K562 (cell line): ENCODE measurements at regions not wholly inside any gene's neighbourhood (a gene's known extent, or its start where the extent isn't known, plus 50 kb on each side); places are given as distances from the start of the nearest gene placed in this dataset.

Experiments used
- CEBPB ChIP-seq: fragments of 450-650 bp; IDR thresholded peaks from 2 replicates; pipeline ENCODE4 v1.6.1; 2016; ENCODE audit warnings: missing genetic modification characterization, missing compliant biosample characterization
- DDX20 ChIP-seq: fragments of 450-650 bp; IDR thresholded peaks from 2 replicates; pipeline ENCODE4 v1.6.1; 2016; ENCODE audit warnings: missing genetic modification characterization, low read depth, mild to moderate bottlenecking, missing compliant biosample characterization, moderate library complexity
- E2F3 ChIP-seq: fragments of 250-450 bp; sonication (Bioruptor Pico); IDR thresholded peaks from 2 replicates; pipeline ENCODE4 v1.4.0; 2020; ENCODE audit warnings: mild to moderate bottlenecking
- HDAC1 ChIP-seq, 2 experiments: fragments of 450-650 bp; IDR thresholded peaks; 2 replicates each; pipeline ENCODE4 v1.6.1; 2016 to 2017; ENCODE audit warnings: inconsistent platforms in 1 of 2, mild to moderate bottlenecking in 1 of 2, moderate library complexity in 1 of 2
- HNRNPUL1 ChIP-seq: fragments of 200-400 bp; formaldehyde crosslinking; IDR thresholded peaks from 2 replicates; pipeline ENCODE4 v1.6.1; 2017; ENCODE audit warnings: low read length
- MCM3 ChIP-seq: fragments of 450-650 bp; IDR thresholded peaks from 2 replicates; pipeline ENCODE4 v1.6.1; 2016
- NR3C1 ChIP-seq: sonication (generic); formaldehyde crosslinking; IDR thresholded peaks from 2 replicates; pipeline ENCODE4 v1.8.1; 2022; ENCODE audit warnings: missing genetic modification reagents
- PURB ChIP-seq: sonication (generic); formaldehyde crosslinking; IDR thresholded peaks from 2 replicates; pipeline ENCODE4 v1.9.0; 2021; ENCODE audit warnings: low read depth, mild to moderate bottlenecking, missing genetic modification reagents
- RBM17 ChIP-seq: fragments of 200-400 bp; formaldehyde crosslinking; IDR thresholded peaks from 2 replicates; pipeline ENCODE4 v1.6.1; 2017; ENCODE audit warnings: low read depth, mild to moderate bottlenecking, low read length, borderline replicate concordance
- SP1 ChIP-seq: sonication (generic); formaldehyde crosslinking; IDR thresholded peaks from 2 replicates; pipeline ENCODE4 v1.8.1; 2022; ENCODE audit warnings: mild to moderate bottlenecking, missing genetic modification reagents
- SRSF9 ChIP-seq: fragments of 200-400 bp; formaldehyde crosslinking; IDR thresholded peaks from 2 replicates; pipeline ENCODE4 v1.6.1; 2017; ENCODE audit warnings: low read depth, low read length, borderline replicate concordance
- TAL1 ChIP-seq: fragments of 450-650 bp; IDR thresholded peaks from 2 replicates; pipeline ENCODE4 v1.6.1; 2016; ENCODE audit warnings: mild to moderate bottlenecking
- TCF7 ChIP-seq: sonication (generic); IDR thresholded peaks from 2 replicates; pipeline ENCODE4 v1.6.1; 2016; ENCODE audit warnings: antibody characterized with exemption, borderline replicate concordance
- TEAD1 ChIP-seq, 2 experiments: fragments of 450-650 bp in 1 of 2; sonication (generic) in 1 of 2; formaldehyde crosslinking; IDR thresholded peaks; 2 replicates each; pipeline versions ENCODE4 v1.4.0 to v1.8.0; 2020 to 2022; ENCODE audit warnings: mild to moderate bottlenecking in 2 of 2, missing genetic modification reagents in 1 of 2
- ZNF12 ChIP-seq: sonication (generic); formaldehyde crosslinking; IDR thresholded peaks from 2 replicates; pipeline ENCODE4 v1.4.0; 2020; ENCODE audit warnings: mild to moderate bottlenecking, missing genetic modification reagents
- ZNF384 ChIP-seq: IDR thresholded peaks from 2 replicates; pipeline ENCODE4 v1.6.1; 2012; ENCODE audit warnings: low read depth, low read length, improper control_type of control experiment
- ZNF780A ChIP-seq: fragments of 250-450 bp; sonication (Bioruptor Pico); IDR thresholded peaks from 2 replicates; pipeline ENCODE4 v1.5.0; 2021; ENCODE audit warnings: mild to moderate bottlenecking
- ZNF79 ChIP-seq: fragments of 250-450 bp; sonication (Bioruptor Pico); IDR thresholded peaks from 2 replicates; pipeline ENCODE4 v1.4.0; 2020; ENCODE audit warnings: low read depth, mild to moderate bottlenecking, moderate library complexity
- TF ChIP-seq, protein P1 (sequence below): fragments of 200-800 bp; sonication (Bioruptor generic); IDR thresholded peaks from 2 replicates; pipeline ENCODE4 v1.6.1; 2017; ENCODE audit warnings: missing genetic modification characterization, missing compliant biosample characterization
- TF ChIP-seq, protein P2 (sequence below): fragments of 250-450 bp; sonication (Bioruptor Pico); IDR thresholded peaks from 2 replicates; pipeline ENCODE4 v1.8.0; 2022; ENCODE audit warnings: moderate library complexity, mild to moderate bottlenecking, inconsistent platforms
- TF ChIP-seq, protein P3 (sequence below): fragments of 450-650 bp; formaldehyde crosslinking; IDR thresholded peaks from 2 replicates; pipeline ENCODE4 v1.4.0; 2022; ENCODE audit warnings: mild to moderate bottlenecking, moderate library complexity
- TF ChIP-seq, protein P4 (sequence below): fragments of 450-650 bp; formaldehyde crosslinking; IDR thresholded peaks from 2 replicates; pipeline ENCODE4 v1.4.0; 2020; ENCODE audit warnings: mild to moderate bottlenecking

DNA sequence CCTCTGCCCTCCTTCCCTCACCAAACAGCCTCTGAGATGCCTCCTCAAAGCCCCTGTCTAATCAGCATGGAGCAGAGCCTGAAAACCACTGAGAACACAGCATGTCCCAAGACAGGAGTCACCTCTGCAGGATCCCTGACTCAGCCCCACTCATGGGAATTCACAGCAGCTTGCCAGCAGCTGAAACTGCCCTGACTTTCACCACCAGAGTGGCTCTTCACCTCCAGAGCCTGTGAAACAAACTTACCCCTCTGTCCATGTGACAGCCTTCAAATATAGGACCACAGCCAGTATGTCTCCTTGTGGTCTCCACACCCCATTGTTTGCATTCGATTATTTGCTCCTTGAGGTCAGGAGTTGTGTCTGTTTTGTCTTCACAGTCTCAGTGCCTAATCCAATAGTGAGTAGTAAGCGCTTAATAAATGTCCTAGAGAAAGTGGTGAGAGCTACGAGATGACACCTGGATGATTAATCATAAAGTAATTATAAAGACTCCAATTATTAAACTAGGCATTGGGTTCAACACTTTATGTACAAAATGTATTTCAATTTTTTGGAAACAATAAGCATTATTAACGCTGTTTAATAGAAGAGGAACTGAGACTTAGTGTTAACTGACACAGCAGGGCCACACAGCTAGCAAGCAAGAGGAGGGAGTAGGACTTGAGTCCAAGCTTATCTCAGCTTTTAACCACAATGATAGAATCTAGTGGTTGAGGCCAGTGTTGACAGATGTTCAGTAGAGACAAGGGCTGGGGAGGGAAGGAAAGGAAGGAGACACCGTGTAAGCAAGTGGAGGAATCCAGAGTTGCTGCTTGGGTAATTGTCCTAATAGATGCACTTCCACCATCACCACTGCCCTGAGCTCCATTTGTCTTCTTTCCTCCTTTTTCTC lies 358.7 kb upstream of the TNP1 start (continued):
- TF ChIP-seq DDX20 (tag) (no peak), TCF7 (no peak), HDAC1 (IDR thresholded peaks at IDR 0.05) (no peak), E2F3 (no peak), ZNF12 (CRISPR knock-in tag) (no peak), TEAD1 (CRISPR knock-in tag; IDR thresholded peaks at IDR 0.05) (peak in 1 of 2 experiments; percentile 42; a peak in 1 of 4 replicates), RBM17 (no peak), SP1 (CRISPR knock-in tag) (no peak), HNRNPUL1 (no peak), MCM3 (no peak), ZNF780A (CRISPR knock-in tag) (no peak), SRSF9 (no peak), ZNF384 (no peak), TAL1 (peak; percentile 59), CEBPB (tag) (no peak), PURB (no peak), ZNF79 (no peak), NR3C1 (no peak)
- TF ChIP-seq, protein P1, sequence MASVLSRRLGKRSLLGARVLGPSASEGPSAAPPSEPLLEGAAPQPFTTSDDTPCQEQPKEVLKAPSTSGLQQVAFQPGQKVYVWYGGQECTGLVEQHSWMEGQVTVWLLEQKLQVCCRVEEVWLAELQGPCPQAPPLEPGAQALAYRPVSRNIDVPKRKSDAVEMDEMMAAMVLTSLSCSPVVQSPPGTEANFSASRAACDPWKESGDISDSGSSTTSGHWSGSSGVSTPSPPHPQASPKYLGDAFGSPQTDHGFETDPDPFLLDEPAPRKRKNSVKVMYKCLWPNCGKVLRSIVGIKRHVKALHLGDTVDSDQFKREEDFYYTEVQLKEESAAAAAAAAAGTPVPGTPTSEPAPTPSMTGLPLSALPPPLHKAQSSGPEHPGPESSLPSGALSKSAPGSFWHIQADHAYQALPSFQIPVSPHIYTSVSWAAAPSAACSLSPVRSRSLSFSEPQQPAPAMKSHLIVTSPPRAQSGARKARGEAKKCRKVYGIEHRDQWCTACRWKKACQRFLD, result peak; percentile 31; the same call in 1 of the 2 replicates
- TF ChIP-seq, protein P2, sequence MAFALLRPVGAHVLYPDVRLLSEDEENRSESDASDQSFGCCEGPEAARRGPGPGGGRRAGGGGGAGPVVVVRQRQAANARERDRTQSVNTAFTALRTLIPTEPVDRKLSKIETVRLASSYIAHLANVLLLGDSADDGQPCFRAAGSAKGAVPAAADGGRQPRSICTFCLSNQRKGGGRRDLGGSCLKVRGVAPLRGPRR (CRISPR knock-in tag), result no peak
- TF ChIP-seq, protein P3, sequence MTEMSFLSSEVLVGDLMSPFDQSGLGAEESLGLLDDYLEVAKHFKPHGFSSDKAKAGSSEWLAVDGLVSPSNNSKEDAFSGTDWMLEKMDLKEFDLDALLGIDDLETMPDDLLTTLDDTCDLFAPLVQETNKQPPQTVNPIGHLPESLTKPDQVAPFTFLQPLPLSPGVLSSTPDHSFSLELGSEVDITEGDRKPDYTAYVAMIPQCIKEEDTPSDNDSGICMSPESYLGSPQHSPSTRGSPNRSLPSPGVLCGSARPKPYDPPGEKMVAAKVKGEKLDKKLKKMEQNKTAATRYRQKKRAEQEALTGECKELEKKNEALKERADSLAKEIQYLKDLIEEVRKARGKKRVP (CRISPR knock-in tag), result 0 out of 2 replicates have a peak, but pooled peaks have one; percentile 48
- TF ChIP-seq, protein P4, sequence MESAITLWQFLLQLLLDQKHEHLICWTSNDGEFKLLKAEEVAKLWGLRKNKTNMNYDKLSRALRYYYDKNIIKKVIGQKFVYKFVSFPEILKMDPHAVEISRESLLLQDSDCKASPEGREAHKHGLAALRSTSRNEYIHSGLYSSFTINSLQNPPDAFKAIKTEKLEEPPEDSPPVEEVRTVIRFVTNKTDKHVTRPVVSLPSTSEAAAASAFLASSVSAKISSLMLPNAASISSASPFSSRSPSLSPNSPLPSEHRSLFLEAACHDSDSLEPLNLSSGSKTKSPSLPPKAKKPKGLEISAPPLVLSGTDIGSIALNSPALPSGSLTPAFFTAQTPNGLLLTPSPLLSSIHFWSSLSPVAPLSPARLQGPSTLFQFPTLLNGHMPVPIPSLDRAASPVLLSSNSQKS (CRISPR knock-in tag), result no peak
